ENCODE measurements at regions not wholly inside any gene's neighbourhood (a gene's known extent, or its start where the extent isn't known, plus 50 kb on each side); places are given as distances from the start of the nearest gene placed in this dataset.

- no peak for TF ChIP-seq CTCF (IDR thresholded peaks at IDR 0.05; ENCODE audit: poor library complexity)
- no peak for TF ChIP-seq EZH2 (IDR thresholded peaks at IDR 0.05; ENCODE audit: borderline replicate concordance)
- no peak for TF ChIP-seq EZH2phosphoT487 (IDR thresholded peaks at IDR 0.05; ENCODE audit: low read depth, severe bottlenecking, unreplicated experiment)
Observed at GRCh38 chr13:58018020-58018419, 386.5 kb downstream of the PCDH17 start.

Data from hepatocyte (in vitro differentiated cells).